Transverse colon (tissue), 3 donors: ENCODE measurements at regions not wholly inside any gene's neighbourhood (a gene's known extent, or its start where the extent isn't known, plus 50 kb on each side); places are given as distances from the start of the nearest gene placed in this dataset.

Experiments used
- EP300 ChIP-seq: sonication (generic); formaldehyde crosslinking; IDR thresholded peaks from one replicate; pipeline ENCODE4 v1.6.1; 2017; ENCODE audit warnings: antibody characterized with exemption, low read depth
- POLR2A ChIP-seq: fragments of 450-650 bp; IDR thresholded peaks from one replicate; pipeline ENCODE4 v1.6.1; 2016; ENCODE audit warnings: antibody characterized with exemption, mild to moderate bottlenecking, moderate library complexity
- TF ChIP-seq, protein P1 (sequence below), 5 experiments: fragments of 200-600 bp in 3 of 5; fragments of 450-650 bp in 2 of 5; sonication (generic) in 3 of 5; IDR thresholded peaks; 1 replicate in 2 of 5; 2 replicates in 3 of 5; pipeline ENCODE4 v1.5.1; 2016 to 2017; ENCODE audit warnings: antibody characterized with exemption in 5 of 5, inconsistent platforms in 3 of 5, mild to moderate bottlenecking in 2 of 5, moderate library complexity in 1 of 5

DNA sequence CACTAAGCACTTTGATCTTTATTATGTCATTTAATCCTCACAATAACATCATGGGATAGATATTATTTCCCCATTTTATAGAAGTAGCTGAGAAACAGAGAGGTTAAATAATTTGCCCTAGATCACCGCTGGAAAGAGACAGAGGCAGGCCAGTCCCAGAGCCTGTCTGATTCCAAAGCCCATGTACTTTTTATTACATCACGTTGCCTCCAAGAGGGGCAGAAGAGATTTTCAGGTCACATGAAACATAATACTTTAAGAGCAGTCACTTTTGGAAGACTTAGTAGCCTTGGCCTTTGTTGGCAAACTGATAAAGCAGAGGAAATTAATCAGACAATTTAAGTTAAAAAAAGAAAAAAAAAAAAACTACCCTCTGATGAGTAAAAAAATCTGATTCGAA, 200.2 kb upstream of the ARHGAP20 start:
- no peak for TF ChIP-seq POLR2A
- TF ChIP-seq, protein P1, sequence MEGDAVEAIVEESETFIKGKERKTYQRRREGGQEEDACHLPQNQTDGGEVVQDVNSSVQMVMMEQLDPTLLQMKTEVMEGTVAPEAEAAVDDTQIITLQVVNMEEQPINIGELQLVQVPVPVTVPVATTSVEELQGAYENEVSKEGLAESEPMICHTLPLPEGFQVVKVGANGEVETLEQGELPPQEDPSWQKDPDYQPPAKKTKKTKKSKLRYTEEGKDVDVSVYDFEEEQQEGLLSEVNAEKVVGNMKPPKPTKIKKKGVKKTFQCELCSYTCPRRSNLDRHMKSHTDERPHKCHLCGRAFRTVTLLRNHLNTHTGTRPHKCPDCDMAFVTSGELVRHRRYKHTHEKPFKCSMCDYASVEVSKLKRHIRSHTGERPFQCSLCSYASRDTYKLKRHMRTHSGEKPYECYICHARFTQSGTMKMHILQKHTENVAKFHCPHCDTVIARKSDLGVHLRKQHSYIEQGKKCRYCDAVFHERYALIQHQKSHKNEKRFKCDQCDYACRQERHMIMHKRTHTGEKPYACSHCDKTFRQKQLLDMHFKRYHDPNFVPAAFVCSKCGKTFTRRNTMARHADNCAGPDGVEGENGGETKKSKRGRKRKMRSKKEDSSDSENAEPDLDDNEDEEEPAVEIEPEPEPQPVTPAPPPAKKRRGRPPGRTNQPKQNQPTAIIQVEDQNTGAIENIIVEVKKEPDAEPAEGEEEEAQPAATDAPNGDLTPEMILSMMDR (IDR thresholded peaks at IDR 0.05): no peak
- no peak for TF ChIP-seq EP300
